ENCODE measurements at regions not wholly inside any gene's neighbourhood (a gene's known extent, or its start where the extent isn't known, plus 50 kb on each side); places are given as distances from the start of the nearest gene placed in this dataset.

GRCh38 chr1:80659161-80659560, 1141.6 kb upstream of the ADGRL2 start:
- TF ChIP-seq, protein P1, sequence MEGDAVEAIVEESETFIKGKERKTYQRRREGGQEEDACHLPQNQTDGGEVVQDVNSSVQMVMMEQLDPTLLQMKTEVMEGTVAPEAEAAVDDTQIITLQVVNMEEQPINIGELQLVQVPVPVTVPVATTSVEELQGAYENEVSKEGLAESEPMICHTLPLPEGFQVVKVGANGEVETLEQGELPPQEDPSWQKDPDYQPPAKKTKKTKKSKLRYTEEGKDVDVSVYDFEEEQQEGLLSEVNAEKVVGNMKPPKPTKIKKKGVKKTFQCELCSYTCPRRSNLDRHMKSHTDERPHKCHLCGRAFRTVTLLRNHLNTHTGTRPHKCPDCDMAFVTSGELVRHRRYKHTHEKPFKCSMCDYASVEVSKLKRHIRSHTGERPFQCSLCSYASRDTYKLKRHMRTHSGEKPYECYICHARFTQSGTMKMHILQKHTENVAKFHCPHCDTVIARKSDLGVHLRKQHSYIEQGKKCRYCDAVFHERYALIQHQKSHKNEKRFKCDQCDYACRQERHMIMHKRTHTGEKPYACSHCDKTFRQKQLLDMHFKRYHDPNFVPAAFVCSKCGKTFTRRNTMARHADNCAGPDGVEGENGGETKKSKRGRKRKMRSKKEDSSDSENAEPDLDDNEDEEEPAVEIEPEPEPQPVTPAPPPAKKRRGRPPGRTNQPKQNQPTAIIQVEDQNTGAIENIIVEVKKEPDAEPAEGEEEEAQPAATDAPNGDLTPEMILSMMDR (conservative IDR thresholded peaks at IDR 0.05; ENCODE audit: low read length) = no peak
- no peak for TF ChIP-seq EZH2phosphoT487 (IDR thresholded peaks at IDR 0.05; ENCODE audit: borderline replicate concordance, low read depth, low read length)
